Stimulated activated CD8-positive, alpha-beta memory T cell treated with anti-CD3 and anti-CD28 coated beads, Interleukin-15, amount 100 ng/mL, for 48 hours (primary cell): ENCODE measurements at regions not wholly inside any gene's neighbourhood (a gene's known extent, or its start where the extent isn't known, plus 50 kb on each side); places are given as distances from the start of the nearest gene placed in this dataset.

Experiments
- DNase-seq, 2 donors: peaks; one replicate each; pipeline ENCODE4 v3.0.0-alpha.2; 2020; ENCODE audit warnings: low read depth in 2 of 2

DNA sequence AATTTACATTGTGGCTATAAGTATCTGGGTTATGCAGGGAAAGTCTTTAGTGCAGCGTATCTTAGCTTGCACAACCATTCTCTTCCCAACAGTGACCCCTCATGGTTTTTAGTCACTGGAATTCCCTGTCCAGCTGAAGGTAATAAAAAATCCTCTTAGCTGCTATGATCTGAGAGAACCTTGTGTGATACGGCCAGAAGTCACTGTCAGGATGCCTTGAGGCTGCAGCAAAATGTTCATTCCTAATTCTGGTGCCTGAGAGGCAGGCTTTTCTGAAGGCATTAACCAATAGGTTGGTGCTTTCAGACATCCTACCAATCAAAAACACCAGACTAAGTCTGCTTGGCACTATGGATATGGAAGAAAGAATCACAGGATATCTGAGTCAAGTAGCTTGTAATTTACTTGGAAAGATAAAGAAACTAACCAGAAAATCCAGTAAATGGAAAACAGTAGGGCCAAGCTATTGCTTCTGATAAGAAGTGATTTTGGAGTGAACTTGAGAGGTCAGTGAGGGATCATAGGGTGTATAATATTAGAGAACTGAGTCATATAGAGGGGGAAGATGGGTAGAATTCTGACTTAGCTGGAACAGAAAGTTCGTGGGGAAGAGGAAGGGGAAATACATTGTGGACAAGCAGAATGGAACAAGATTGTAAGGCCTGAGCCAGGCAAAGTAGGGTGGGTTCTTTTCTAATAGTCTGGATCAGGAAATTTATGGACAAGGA, 89.0 kb upstream of the SLC14A2 start:
- no peak for DNase-seq

DNA sequence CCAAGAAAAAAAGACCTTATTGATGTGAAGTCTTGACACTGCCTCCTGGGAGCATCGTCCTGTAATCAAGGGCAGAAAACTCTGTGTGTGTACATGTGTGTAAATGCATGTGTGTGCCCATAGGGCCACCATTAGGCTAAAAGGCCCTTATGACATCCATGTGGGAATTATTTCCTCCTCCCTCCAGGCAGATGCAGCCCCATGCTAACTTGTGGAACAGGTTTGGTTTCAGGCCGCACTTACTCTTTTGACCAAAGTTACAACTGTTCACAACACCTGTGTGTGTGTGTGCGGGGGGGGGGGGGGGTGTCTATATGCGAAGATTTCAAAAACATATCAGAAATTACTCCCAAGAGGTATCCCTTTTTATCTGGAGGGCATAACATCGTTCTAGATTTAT, 87.4 kb upstream of the SLC14A2 start:
- no peak for DNase-seq

DNA sequence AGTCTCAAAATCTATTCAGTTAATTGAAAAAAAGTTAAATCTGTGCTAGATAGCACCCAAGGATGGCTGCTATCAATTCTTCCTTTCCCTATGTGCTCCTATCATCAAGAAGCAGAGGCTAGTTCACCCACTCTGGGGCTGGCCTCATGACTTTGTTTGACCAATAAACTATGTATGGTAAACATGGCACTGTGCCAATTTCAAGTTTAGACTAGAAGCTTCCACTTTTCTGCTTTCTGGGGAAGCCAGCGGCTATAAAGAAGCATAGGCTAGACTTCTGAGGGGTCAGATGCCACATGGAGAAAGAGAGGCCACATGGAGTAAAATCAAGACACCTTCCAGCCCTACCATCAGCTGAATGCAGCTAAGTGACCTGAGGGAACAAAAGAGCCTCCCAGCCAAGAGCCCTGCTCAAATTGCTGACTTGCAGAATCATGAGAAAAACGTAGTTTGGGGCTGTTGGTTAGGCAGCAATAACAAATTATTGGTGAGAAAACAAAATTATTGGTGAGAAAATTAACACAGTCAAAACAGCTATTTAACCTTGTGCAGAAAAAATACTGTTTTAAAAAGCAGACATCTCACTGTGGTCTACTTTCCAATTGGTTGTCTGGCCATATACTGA, 86.5 kb upstream of the SLC14A2 start:
- DNase-seq, result no peak

DNA sequence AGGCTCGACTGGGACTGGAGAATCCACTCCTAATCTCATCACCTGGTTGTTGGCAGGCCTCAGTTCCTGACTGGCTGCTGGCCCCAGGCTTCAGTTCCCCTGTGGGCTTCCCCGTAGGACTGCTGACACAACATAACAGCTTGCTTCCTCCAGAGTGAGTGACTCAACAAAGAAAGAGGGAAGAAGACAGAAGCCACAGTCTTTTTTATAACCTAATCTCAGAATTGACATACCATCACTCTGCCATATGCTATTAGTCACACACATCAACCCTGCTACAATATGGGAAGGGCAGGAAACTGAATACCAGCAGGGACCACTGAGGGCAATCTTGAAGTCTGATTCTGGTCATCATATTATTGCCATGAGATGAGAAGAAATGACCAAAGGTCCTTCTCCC, 76.8 kb upstream of the SLC14A2 start:
- no peak for DNase-seq

DNA sequence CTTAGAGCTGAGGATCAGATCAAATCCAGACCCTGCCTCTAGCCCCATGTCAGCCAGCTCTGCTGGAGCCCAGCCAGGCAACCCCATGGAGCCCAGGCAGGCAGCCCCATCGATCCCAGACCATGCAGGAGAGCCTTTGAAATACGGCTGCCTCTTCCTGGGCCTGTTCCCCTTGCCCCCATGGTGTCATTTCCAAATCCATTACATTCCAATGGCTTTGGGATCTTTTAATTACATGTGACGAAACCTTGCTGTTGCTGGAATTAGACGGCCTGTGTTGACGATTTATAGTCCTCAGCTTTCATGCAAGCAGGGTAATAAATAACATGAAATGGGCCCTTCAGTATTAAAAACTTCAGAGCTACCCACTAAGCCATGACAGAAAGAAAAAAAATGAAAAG, 75.8 kb upstream of the SLC14A2 start:
- no peak for DNase-seq

DNA sequence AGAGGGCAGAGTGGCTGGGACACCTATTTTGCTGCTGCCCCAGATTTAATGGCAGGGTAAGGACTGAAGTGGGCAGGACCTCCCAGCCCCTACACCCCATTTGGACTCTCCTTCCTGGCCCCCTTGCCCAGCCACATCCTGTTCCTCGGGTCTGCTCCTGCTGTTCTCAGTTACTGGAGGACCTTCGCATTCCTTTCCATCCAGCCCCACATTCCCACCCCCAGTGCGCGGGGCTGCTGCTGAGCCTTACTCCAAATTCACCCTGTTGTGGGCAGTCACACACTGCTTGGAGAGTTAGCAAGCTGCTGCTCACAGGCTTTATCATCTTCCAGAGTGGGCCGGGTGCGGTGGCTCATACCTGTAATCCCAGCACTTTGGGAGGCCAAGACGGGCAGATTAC, 75.2 kb upstream of the SLC14A2 start:
- DNase-seq, result no peak

DNA sequence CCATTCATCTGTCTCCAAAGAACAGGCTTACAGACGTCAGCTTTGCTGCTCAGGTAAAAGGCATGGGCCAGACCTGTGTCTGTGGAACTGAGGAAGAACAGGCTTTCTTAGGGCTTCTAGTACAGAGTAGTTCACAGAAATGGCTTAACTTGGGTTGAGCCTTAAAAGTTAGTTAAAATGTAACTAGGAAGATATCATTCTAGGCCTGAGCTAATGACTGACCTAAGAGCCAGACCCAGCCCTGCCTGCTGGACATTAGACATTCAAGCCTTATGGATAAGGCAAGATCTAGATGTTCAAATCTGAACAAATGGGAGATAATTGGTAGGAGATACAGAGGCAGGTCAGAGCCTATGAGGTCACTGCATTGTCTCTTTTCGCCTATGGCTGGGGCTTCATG, 73.9 kb upstream of the SLC14A2 start:
- DNase-seq, result no peak

DNA sequence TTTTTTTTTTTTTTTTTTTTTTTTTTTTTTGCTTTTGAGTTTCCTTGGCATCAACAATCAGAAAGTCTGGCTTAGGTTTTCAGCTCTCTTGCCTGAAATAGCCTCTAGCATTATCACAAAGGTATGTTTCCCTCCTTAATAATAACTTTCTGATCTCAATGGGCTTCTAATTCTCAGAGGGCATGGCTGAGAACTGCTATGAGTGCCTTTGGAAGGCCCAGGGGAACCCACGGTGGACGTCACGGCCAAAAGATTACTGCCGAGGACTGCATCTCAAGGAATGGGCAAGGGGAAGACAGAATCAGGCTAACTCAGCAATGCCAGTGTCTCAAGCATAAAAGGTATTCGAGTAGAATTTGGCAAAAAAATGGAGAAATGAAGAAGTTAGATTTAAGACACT, 73.2 kb upstream of the SLC14A2 start:
- no peak for DNase-seq

DNA sequence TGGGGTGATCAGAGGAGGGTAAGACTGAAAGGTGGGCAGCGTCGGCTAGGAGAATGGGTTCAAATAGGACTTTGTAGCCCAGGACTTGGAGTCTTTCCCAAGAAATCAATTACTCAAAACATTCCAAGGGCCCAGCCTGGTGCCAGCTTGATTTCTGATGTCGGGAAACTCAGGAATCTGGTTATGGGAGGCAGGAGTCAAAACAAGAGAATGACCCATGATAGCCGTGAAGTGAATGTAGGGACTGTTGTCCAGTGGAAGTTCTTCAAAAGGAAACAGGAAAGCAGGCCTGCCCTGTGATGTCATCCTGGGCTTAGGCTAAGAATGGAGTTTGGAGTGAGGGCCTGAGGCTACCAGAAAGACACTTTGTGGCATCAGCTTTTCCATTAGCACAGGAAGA, 67.4 kb upstream of the SLC14A2 start:
- DNase-seq, result no peak

DNA sequence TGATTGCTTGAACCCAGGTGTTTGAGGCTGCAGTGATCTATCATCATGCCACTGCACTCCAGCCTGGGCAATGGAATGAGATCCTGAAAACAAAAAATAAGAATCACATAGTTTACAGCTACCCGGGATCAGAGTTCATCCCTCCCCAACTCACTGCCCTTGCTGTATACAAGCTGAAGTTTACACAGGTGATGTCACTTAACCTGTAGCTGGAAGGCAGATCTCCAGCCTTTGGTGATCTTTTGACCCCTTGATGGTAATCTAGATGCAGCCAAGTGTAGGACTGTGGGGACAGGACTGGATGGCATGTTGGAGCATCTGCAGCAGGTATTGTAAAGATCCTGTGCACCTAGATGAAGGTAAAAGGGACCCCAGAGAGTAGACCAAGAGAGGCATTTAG, 66.7 kb upstream of the SLC14A2 start:
- DNase-seq, result no peak

DNA sequence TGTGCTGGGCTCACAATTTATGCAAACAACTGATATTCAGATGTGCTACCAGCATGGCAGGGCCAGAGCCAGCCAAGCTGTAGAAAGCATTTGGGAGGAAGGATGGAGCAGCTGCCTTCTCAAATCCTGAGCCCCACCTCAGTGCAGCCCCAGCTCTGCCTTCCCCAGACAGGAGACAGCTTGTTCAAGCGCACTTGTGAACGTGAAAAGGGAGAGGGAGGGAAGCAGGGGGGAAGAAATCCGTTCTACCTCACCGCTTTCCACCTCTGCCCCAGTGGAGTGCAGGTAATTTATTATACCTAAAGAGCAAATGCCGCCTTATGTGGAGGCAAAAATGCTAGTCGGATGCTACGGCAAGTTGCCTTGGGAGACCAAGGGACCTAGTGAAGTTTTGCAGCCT, 66.0 kb upstream of the SLC14A2 start:
- no peak for DNase-seq

DNA sequence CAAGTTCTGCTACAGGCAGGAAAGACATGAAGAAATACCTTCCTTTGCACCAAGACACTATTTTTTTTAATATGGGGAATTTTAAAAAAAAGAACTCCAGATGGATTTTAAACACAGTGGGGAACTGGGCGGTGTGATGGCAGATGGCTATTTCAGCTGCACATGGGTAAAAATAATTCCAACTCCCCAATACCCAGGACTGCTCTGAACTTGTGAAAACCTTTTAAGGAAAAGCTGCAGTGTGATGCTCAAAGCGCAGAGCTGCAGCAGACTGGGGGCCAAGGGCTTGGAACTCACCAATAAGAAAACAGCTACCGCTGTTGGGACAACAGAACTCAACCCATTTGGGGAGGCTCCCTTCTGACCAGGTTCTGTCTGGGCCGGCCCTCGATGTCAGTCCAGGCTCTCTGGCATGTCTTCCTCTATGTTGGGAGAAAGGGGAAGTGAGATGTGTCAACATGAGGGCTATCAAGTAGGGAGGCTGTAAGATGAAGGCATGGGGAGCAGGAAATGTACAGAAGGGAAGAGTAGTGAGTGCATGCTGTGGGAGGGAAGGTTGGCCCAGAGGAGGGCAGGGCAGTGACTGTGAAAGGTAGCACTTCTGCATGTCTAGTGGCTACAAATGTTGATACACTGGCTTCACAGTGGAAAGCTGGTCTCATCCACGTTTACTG, 64.0 kb upstream of the SLC14A2 start:
- DNase-seq, result no peak

DNA sequence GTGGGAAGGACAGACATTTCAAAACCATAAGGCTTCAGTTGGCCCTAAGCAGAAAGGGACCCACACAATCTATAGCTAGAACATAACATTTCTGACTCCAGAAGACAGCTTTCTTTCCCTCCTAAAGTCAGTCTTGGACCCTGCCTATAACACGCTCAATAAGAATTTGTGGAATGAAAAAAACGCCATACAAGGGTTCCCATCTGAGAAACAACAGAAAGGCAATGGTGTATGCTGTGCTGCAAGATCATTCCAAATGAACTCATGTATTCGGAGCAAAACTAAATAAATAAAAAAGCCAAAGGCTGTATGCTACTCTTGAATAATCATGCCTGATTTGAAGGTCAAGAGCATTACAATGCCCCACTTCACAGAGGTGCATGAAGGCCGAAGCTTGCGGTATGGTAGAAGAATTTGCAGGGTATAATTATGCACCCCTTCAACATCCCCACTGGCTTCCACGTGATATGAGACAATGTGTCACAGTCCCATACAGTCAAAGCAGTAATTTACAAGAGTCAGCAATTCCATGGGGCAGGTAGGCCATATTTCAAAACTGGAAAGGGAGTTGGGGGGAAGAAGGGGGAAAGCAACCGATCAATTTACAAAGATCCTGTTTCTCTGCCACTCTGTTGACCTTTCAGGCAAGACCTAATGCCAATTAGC, 61.4 kb upstream of the SLC14A2 start:
- DNase-seq, result no peak

DNA sequence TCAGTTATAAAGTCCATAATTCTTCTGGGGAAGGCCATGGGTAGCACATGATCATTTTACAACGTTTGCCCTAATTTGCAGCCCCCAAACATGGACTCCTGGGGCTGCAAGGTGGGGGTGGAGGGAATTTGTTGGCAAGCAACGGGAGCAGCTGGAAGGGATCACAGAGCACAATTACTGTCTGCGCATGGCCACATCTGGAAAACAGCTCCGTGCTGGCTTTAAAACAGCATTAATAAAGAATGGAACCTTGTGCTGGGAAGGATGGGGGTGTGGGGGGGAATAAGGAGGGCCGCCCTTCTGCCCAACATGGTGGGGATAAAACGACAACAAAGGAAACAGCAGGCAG, 60.9 kb upstream of the SLC14A2 start:
- no peak for DNase-seq

DNA sequence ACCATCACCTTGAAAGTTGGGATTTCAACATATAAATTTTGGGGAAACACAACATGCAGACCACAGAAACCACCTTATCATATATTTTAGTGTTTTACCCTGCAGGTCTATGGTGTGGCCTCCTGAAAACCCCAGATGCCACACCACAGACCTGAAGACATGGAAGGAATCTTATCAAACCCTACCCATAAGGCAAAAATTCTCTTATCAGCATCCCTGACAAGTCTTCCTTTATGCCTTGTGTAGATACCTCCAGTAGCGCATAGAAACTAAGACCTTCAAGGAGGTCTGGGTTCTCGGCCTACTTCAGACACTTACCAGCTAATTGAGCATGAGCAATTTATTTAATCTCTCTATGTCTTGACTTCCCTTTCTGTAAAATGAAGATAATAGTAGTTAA, 59.1 kb upstream of the SLC14A2 start:
- no peak for DNase-seq

DNA sequence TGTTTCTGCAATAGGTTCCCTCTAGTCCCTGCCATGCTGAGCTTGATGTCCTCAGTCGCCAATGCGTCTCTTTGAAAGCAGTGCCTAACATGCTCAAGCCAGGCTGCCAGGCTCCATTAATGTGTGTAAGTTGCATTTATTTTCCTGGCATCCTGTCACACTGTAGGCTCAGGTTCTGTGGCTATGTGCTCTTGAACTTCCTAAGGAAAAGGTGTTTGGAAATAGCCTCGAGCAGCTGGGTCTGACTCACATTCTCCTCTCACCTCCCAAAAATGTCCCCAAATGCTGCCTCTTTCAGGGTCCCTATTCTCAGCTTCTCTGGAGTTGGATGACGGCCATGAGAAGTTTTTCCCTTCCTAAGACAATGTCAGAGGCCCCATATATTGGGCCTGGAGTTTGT, 58.0 kb upstream of the SLC14A2 start:
- DNase-seq, result no peak

DNA sequence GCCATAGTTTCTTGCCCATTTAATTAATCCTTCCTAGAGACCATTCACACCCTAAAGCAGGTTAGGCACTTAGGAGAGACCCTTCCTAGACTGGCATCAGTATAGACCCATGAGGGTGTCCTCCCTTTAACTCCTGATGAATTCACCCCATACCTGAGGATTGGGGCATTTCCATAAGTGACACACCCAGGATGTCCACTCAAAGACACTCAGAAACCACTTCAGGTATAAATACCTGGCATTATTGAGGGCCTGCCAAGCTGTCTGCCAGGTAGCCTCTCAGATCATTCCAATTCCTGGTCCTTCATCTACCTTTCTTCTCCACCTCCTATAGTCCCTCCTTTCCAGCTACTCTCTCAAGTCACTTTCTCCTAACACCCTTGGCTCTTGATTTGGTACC, 57.5 kb upstream of the SLC14A2 start:
- DNase-seq, result no peak

DNA sequence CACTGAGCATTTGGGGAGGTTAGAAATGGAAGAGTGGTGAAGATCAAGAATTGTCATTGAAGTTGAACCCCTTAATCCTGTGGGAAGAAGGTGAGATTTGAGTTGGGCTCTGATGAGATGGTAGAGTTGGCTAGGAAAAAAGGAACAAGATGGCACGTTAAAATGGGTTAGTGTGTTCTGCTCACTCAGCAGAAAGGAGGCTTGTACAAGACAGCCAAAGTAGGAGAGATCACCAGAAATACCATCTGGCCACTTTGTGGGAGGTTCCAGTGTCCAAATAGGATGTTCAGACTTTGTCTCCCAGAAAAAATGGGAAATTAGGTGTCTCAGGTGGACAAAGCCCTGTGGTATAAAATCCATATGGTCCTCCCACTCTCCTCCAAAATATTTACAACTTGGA, 56.0 kb upstream of the SLC14A2 start:
- DNase-seq, result no peak

DNA sequence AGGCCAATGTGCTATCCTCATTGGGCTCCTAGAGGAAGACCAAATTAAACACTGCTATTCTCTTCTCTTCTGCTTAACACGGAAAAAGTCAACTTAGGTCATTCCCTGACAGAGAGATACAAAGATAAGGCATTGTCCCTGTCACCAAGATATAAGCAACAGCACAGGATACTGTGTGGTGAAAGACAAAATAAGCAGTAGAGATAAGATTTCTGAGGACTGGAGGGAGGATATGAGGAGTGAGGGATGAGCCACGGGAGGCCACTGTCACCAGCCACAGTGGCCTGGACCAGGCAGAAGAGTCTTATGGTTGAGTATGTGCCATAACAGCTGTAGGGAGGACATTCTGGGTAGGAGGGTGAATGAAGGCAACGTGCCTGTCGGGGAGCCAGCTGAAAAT, 54.4 kb upstream of the SLC14A2 start:
- no peak for DNase-seq

DNA sequence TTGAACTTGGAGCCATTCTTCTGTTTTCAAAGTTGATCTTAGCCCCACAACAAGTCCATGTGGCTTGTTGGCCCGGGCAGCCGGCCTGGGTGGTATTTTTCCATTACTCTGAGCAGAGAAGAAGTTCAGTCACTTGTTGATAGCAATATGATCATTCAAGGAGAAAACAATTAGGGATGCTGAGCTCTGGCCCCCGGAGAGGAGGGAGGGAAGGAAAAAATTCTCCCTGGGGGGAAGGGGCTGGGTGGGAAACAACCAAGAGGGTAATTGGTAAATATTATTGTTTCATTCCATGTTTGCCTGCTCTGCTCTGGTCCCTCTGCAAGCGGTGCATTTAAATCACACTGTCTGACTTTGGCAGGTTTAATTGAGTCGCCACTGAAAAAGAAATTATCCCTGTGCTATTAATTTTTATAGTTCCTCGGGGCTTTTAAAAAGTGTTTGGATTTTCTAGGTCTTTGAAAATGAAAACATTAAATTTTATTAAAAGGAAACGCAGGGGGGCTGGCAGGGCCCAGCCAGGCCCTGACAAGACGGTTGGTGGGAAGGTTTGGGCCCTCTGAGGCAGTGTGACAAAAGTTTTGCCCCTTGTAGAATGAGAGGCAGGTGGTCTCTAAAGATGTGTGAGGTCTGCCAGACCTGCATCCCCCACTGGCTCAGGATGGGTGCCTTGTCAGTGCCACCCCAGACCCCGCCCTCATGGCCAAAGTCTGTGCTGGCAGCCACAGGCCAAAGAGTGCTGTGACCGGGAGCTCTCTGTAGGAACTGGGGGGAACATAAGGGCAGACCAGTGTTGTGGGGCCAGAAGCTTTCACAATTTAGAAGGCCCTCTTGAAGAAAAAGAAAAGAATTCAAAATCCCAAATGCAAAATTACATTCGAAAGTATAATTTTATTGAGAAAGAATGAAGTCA, 52.5 kb upstream of the SLC14A2 start:
- no peak for DNase-seq

DNA sequence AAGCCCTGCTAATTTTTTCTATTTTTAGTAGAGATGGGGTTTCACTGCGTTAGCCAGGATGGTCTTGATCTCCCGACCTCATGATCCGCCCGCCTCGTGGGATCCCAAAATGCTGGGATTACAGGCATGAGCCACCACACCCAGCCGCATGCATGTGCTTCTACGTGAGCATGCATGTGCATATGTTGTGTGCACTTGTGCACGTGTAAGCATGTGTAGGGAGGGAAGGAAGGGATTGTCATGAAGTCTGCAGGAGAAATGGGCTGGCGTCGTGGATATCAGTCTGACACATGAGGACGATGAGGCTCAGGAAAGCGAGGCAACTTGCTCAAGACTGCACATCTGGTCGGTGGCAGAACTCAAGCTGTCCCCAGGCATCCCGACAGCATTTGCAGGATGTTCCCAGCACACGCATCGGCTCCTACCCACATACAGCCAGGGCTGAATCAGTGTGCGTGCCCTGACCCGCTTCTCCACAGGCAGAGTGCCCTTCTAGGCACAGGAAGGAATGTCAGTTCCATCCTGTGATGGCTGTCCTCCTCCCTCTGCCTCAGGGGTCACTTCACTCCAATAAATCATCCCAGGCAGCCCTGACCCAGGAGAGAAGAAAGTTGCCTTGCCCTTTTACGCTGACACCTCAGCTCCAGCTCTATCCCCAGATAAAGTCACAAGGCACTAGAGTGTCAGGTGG, 49.9 kb upstream of the SLC14A2 start:
- DNase-seq, result no peak
